ENCODE measurements at regions not wholly inside any gene's neighbourhood (a gene's known extent, or its start where the extent isn't known, plus 50 kb on each side); places are given as distances from the start of the nearest gene placed in this dataset.
"Not testable (repeated sequence)": the region's sequence is repeated elsewhere in the genome, so short reads cannot be mapped to it uniquely, and the experiment has no call there.

- no peaks in the 10 kb centered on the region for H3K4me1 ChIP-seq (ENCODE audit: control insufficient read depth, insufficient read depth, low read length)
- ChIA-PET POLR2A (no interaction called here), CTCF (no interaction called here)
- no peaks in the 10 kb centered on the region for H3K36me3 ChIP-seq (ENCODE audit: control insufficient read depth, insufficient read depth, low read length)
- ATAC-seq: no peak
- no peak overlapping the region for H3K27ac ChIP-seq (ENCODE audit: low read length)
- intact Hi-C loops (cut with micrococcal nuclease; ENCODE audit: unreplicated experiment): no loop called here
- no peak overlapping the region for H3K4me3 ChIP-seq (ENCODE audit: low read depth in 2 of 2, low read length in 2 of 2)
- no TSS peak for BruUV-seq (replicated peaks)
- H3K9me3 ChIP-seq (ENCODE audit: control insufficient read depth, insufficient read depth, low read depth, low read length): no peaks in the 10 kb centered on the region
- TF ChIP-seq CTCF (IDR thresholded peaks at IDR 0.05) (no peak), POLR2AphosphoS5 (IDR thresholded peaks at IDR 0.05; ENCODE audit: low read depth, low read length) (no peak), REST (IDR thresholded peaks at IDR 0.05; ENCODE audit: insufficient read depth in 1 of 2, low read depth in 2 of 2, low read length in 1 of 2) (no peak), TCF7L2 (IDR thresholded peaks at IDR 0.05; ENCODE audit: low read depth, low read length) (no peak), SIN3A (IDR thresholded peaks at IDR 0.05; ENCODE audit: borderline replicate concordance, insufficient read depth, low read depth, low read length) (no peak)
- no peak for DNase-seq (ENCODE audit: low read depth, low spot score)
- in situ Hi-C loops (cut with HindIII; ENCODE audit: low pct_unique_long_range_greater_than_20kb, low sequenced_read_pairs): no loop called here
- H3K27me3 ChIP-seq (ENCODE audit: control insufficient read depth, insufficient read depth, low read length): no peaks in the 10 kb centered on the region
Measured at GRCh38 chr5:155661859-155662258, 648.3 kb downstream of the KIF4B start.

- no TSS peak for BruUV-seq (replicated peaks)
- intact Hi-C loops (cut with micrococcal nuclease; ENCODE audit: unreplicated experiment) (no loop called here), in situ Hi-C loops (cut with HindIII; ENCODE audit: low pct_unique_long_range_greater_than_20kb, low sequenced_read_pairs) (no loop called here)
- Histone ChIP-seq H3K27ac (ENCODE audit: low read length) (no peak overlapping the region), H3K36me3 (ENCODE audit: control insufficient read depth, insufficient read depth, low read length) (no peaks in the 10 kb centered on the region), H3K27me3 (ENCODE audit: control insufficient read depth, insufficient read depth, low read length) (no peaks in the 10 kb centered on the region), H3K9me3 (ENCODE audit: control insufficient read depth, insufficient read depth, low read depth, low read length) (no peaks in the 10 kb centered on the region), H3K4me1 (ENCODE audit: control insufficient read depth, insufficient read depth, low read length) (no peaks in the 10 kb centered on the region), H3K4me3 (ENCODE audit: low read depth in 2 of 2, low read length in 2 of 2) (no peak overlapping the region)
- ChIA-PET CTCF (no interaction called here), POLR2A (no interaction called here)
- TF ChIP-seq POLR2AphosphoS5 (IDR thresholded peaks at IDR 0.05; ENCODE audit: low read depth, low read length) (no peak), SIN3A (IDR thresholded peaks at IDR 0.05; ENCODE audit: borderline replicate concordance, insufficient read depth, low read depth, low read length) (no peak)
- no peak for ATAC-seq
- no peak for DNase-seq (ENCODE audit: low read depth, low spot score)
Measured at GRCh38 chr5:155665361-155665760, 651.8 kb downstream of the KIF4B start.

- intact Hi-C loops (cut with micrococcal nuclease; ENCODE audit: unreplicated experiment); H3K27ac ChIP-seq (ENCODE audit: low read length); H3K4me1 ChIP-seq (ENCODE audit: control insufficient read depth, insufficient read depth, low read length); H3K36me3 ChIP-seq (ENCODE audit: control insufficient read depth, insufficient read depth, low read length); in situ Hi-C loops (cut with HindIII; ENCODE audit: low pct_unique_long_range_greater_than_20kb, low sequenced_read_pairs); DNase-seq (ENCODE audit: low read depth, low spot score); POLR2A ChIA-PET; ATAC-seq; H3K27me3 ChIP-seq (ENCODE audit: control insufficient read depth, insufficient read depth, low read length); H3K4me3 ChIP-seq (ENCODE audit: low read depth in 2 of 2, low read length in 2 of 2); BruUV-seq (replicated peaks); H3K9me3 ChIP-seq (ENCODE audit: control insufficient read depth, insufficient read depth, low read depth, low read length); CTCF ChIA-PET: not testable (repeated sequence)
Measured at GRCh38 chr5:155672001-155672400, 655.0 kb upstream of the SGCD start.
